CD4-positive, alpha-beta T cell (primary cell): ENCODE measurements at regions not wholly inside any gene's neighbourhood (a gene's known extent, or its start where the extent isn't known, plus 50 kb on each side); places are given as distances from the start of the nearest gene placed in this dataset.

Experiments
- ATAC-seq: fragments of 200-7000 bp; cut with Tn5 transposase; one replicate; pipeline ENCODE4 v1.10.0; 2022; ENCODE audit warnings: mild to moderate bottlenecking; ENCODE audit not compliant: poor library complexity
- CTCF ChIA-PET: fragments of 350-600 bp; sonication (Branson Sonifier 250); formaldehyde crosslinking; loops from one replicate; lab custom pipeline; 2021; ENCODE audit warnings: antibody characterized with exemption, inconsistent platforms; lab: Charles Lee
- POLR2A ChIA-PET: fragments of 350-600 bp; sonication (Branson Sonifier 250); formaldehyde crosslinking; loops from one replicate; lab custom pipeline; 2021; ENCODE audit warnings: antibody characterized with exemption, inconsistent platforms; lab: Charles Lee
- DNase-seq, 14 experiments: peaks; one replicate each; pipeline ENCODE4 v3.0.0-alpha.2; 2013 to 2020; ENCODE audit warnings: mixed read lengths in 2 of 14
- H3K27ac ChIP-seq, 2 donors: one replicate each; pipeline versions ENCODE4 v1.5.1 to v1.7.0; 2013; ENCODE audit warnings: low read length in 2 of 2, low read depth in 1 of 2, mild to moderate bottlenecking in 1 of 2
- H3K27me3 ChIP-seq, 2 experiments: 1 replicate in 1 of 2; 2 replicates in 1 of 2; pipeline versions ENCODE4 v1.6.1 to v1.7.0; 2013; ENCODE audit warnings: low read length in 2 of 2, control low read depth in 1 of 2, mild to moderate bottlenecking in 1 of 2, moderate library complexity in 1 of 2; ENCODE audit not compliant: insufficient read depth in 2 of 2, control insufficient read depth in 1 of 2
- H3K36me3 ChIP-seq: one replicate; pipeline ENCODE4 v1.6.1; 2013; ENCODE audit warnings: low read length, control low read depth; ENCODE audit not compliant: insufficient read depth
- H3K4me1 ChIP-seq: one replicate; pipeline ENCODE4 v1.6.1; 2013; ENCODE audit warnings: low read length, control low read depth; ENCODE audit not compliant: insufficient read depth
- H3K4me3 ChIP-seq: one replicate; pipeline ENCODE4 v1.5.1; 2013; ENCODE audit warnings: mild to moderate bottlenecking, low read length, moderate library complexity
- H3K9me3 ChIP-seq, 2 experiments: 1 replicate in 1 of 2; 2 replicates in 1 of 2; pipeline versions ENCODE4 v1.6.1 to v1.7.0; 2013; ENCODE audit warnings: low read length in 2 of 2, mild to moderate bottlenecking in 2 of 2, control low read depth in 1 of 2, moderate library complexity in 1 of 2; ENCODE audit not compliant: control insufficient read depth in 1 of 2, insufficient read depth in 1 of 2
- H3K27ac Mint-ChIP-seq: one replicate; pipeline ENCODE4 v1.8.0; 2020; ENCODE audit warnings: mixed read lengths
- H3K27me3 Mint-ChIP-seq: one replicate; pipeline ENCODE4 v1.8.0; 2021; ENCODE audit warnings: mixed read lengths
- H3K36me3 Mint-ChIP-seq: one replicate; pipeline ENCODE4 v1.8.0; 2021; ENCODE audit warnings: low read depth, mixed read lengths
- H3K4me1 Mint-ChIP-seq: one replicate; pipeline ENCODE4 v1.8.0; 2021; ENCODE audit warnings: low read depth, mixed read lengths
- H3K4me3 Mint-ChIP-seq: one replicate; pipeline ENCODE4 v1.8.0; 2020; ENCODE audit warnings: mild to moderate bottlenecking, mixed read lengths
- H3K9me3 Mint-ChIP-seq: one replicate; pipeline ENCODE4 v1.8.0; 2020; ENCODE audit warnings: mixed read lengths
- intact Hi-C, 2 experiments: fragments of 100-400 bp; cut with DNase I in 1 of 2; cut with micrococcal nuclease in 1 of 2; formaldehyde crosslinking; loops; one replicate each; pipeline versions ENCODE4 v1.15.1 to v1.9.0; 2023 to 2025; cut with DNase I, micrococcal nuclease
- TF ChIP-seq, protein P1 (sequence below): fragments of 200-600 bp; IDR thresholded peaks from one replicate; pipeline ENCODE4 v1.8.0; 2022; ENCODE audit warnings: antibody characterized with exemption, mild to moderate bottlenecking

- TF ChIP-seq, protein P1, sequence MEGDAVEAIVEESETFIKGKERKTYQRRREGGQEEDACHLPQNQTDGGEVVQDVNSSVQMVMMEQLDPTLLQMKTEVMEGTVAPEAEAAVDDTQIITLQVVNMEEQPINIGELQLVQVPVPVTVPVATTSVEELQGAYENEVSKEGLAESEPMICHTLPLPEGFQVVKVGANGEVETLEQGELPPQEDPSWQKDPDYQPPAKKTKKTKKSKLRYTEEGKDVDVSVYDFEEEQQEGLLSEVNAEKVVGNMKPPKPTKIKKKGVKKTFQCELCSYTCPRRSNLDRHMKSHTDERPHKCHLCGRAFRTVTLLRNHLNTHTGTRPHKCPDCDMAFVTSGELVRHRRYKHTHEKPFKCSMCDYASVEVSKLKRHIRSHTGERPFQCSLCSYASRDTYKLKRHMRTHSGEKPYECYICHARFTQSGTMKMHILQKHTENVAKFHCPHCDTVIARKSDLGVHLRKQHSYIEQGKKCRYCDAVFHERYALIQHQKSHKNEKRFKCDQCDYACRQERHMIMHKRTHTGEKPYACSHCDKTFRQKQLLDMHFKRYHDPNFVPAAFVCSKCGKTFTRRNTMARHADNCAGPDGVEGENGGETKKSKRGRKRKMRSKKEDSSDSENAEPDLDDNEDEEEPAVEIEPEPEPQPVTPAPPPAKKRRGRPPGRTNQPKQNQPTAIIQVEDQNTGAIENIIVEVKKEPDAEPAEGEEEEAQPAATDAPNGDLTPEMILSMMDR = no peak
- no peak for DNase-seq
These were observed 499.1 kb downstream of the MN1 start for GRCh38 chr22:27302501-27302900.

GRCh38 chr22:27303718-27304117, 497.8 kb downstream of the MN1 start:
- Mint-ChIP-seq H3K27me3 (peaks cover 20% of the 10 kb centered on the region), H3K36me3 (no peaks in the 10 kb centered on the region), H3K9me3 (no peaks in the 10 kb centered on the region), H3K4me3 (no peak overlapping the region), H3K27ac (no peak overlapping the region), H3K4me1 (no peaks in the 10 kb centered on the region)
- H3K9me3 ChIP-seq = peaks cover 0 to 14% of the 10 kb centered on the region in 2 experiments
- TF ChIP-seq, protein P1 = no peak
- intact Hi-C loops = no loop called here
- no peak overlapping the region for H3K4me3 ChIP-seq
- CTCF ChIA-PET = no interaction called here
- ATAC-seq = no peak
- H3K27me3 ChIP-seq = peaks cover 0 to 4% of the 10 kb centered on the region in 2 experiments
- H3K4me1 ChIP-seq = peaks cover 2% of the 10 kb centered on the region
- no peak for DNase-seq
- H3K27ac ChIP-seq = no peak overlapping the region
- no peaks in the 10 kb centered on the region for H3K36me3 ChIP-seq
- POLR2A ChIA-PET = no interaction called here

More at GRCh38 chr22:27302501-27302900, 499.1 kb downstream of the MN1 start:
- H3K4me1 Mint-ChIP-seq = no peaks in the 10 kb centered on the region
- H3K27ac ChIP-seq = no peak overlapping the region
- H3K4me1 ChIP-seq = no peaks in the 10 kb centered on the region
- POLR2A ChIA-PET = no interaction called here
- no peaks in the 10 kb centered on the region for H3K9me3 Mint-ChIP-seq
- H3K4me3 Mint-ChIP-seq = no peak overlapping the region
- peaks cover 29% of the 10 kb centered on the region for H3K27me3 Mint-ChIP-seq
- no peak overlapping the region for H3K27ac Mint-ChIP-seq
- ATAC-seq = no peak
- CTCF ChIA-PET = no interaction called here
- intact Hi-C loops = no loop called here
- H3K4me3 ChIP-seq = no peak overlapping the region
- H3K36me3 ChIP-seq = no peaks in the 10 kb centered on the region
- peaks cover 0 to 14% of the 10 kb centered on the region in 2 experiments for H3K9me3 ChIP-seq
- peaks cover 6 to 10% of the 10 kb centered on the region in 2 experiments for H3K27me3 ChIP-seq
- H3K36me3 Mint-ChIP-seq = no peaks in the 10 kb centered on the region

DNA sequence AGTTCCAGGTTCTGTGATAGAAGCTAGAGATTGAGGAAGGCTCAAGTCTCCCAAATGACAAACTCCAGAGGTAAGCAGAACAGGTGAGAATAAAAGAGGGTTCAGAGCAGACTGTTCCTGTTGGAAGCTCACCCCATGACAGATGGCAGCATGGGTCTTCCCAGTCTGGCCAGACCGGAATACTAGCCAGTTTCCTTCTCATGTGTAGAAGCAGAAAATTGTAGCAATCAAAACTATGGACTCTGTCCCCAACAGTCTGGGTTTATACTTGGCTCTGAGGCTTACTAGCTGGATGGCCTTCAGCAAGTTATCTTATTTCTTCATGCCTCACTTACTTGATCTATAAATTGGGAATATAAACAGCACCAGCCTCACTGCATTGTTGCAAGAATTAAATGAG, 494.8 kb downstream of the MN1 start:
- Mint-ChIP-seq H3K27me3 (peaks cover 22% of the 10 kb centered on the region), H3K4me1 (no peaks in the 10 kb centered on the region), H3K36me3 (no peaks in the 10 kb centered on the region), H3K4me3 (no peak overlapping the region), H3K27ac (no peak overlapping the region), H3K9me3 (no peaks in the 10 kb centered on the region)
- no peak overlapping the region for H3K27ac ChIP-seq
- ChIA-PET POLR2A (no interaction called here), CTCF (no interaction called here)
- peaks cover 2% of the 10 kb centered on the region for H3K4me1 ChIP-seq
- TF ChIP-seq, protein P1 = no peak
- peaks cover 0 to 18% of the 10 kb centered on the region in 2 experiments for H3K9me3 ChIP-seq
- no peaks in the 10 kb centered on the region for H3K27me3 ChIP-seq
- ATAC-seq = no peak
- intact Hi-C loops = no loop called here
- DNase-seq = no peak
- H3K4me3 ChIP-seq = no peak overlapping the region
- no peaks in the 10 kb centered on the region for H3K36me3 ChIP-seq
